Hepatocyte (in vitro differentiated cells): ENCODE measurements at regions not wholly inside any gene's neighbourhood (a gene's known extent, or its start where the extent isn't known, plus 50 kb on each side); places are given as distances from the start of the nearest gene placed in this dataset.

Experiments
- DNase-seq: peaks from one replicate; pipeline ENCODE4 v3.0.0-alpha.2; 2016; ENCODE audit warnings: low spot score
- H2AFZ ChIP-seq: fragments of 200-600 bp; sonication (generic); 2 replicates; pipeline ENCODE4 v1.6.0; 2016; ENCODE audit warnings: antibody characterized with exemption, mild to moderate bottlenecking
- H3K27ac ChIP-seq: fragments of 200-600 bp; sonication (generic); 2 replicates; pipeline ENCODE4 v1.5.1; 2016; ENCODE audit warnings: mild to moderate bottlenecking
- H3K27me3 ChIP-seq: fragments of 200-600 bp; sonication (generic); 2 replicates; pipeline ENCODE4 v1.6.1; 2016
- H3K36me3 ChIP-seq: fragments of 200-600 bp; sonication (generic); replicated peaks from 2 replicates; pipeline ENCODE4 v1.5.1; 2016; ENCODE audit warnings: low read depth; ENCODE audit not compliant: insufficient read depth
- H3K4me1 ChIP-seq: fragments of 200-600 bp; sonication (generic); 2 replicates; pipeline ENCODE4 v1.5.1; 2016; ENCODE audit warnings: mild to moderate bottlenecking, moderate library complexity; ENCODE audit not compliant: insufficient read depth
- H3K4me2 ChIP-seq: fragments of 200-600 bp; sonication (generic); 2 replicates; pipeline ENCODE4 v1.6.0; 2016
- H3K4me3 ChIP-seq: fragments of 200-600 bp; sonication (generic); 2 replicates; pipeline ENCODE4 v1.5.1; 2016; ENCODE audit warnings: mild to moderate bottlenecking
- H3K79me2 ChIP-seq: fragments of 200-600 bp; sonication (generic); 2 replicates; pipeline ENCODE4 v1.6.0; 2017; ENCODE audit warnings: mild to moderate bottlenecking
- H3K9me2 ChIP-seq: fragments of 200-600 bp; sonication (generic); replicated peaks from 2 replicates; pipeline ENCODE4 v1.6.0; 2017; ENCODE audit warnings: mild to moderate bottlenecking; ENCODE audit not compliant: insufficient read depth
- H3K9me3 ChIP-seq: fragments of 200-600 bp; sonication (generic); 2 replicates; pipeline ENCODE4 v1.5.1; 2016; ENCODE audit warnings: low read depth, mild to moderate bottlenecking
- H4K20me1 ChIP-seq: fragments of 200-600 bp; sonication (generic); 2 replicates; pipeline ENCODE4 v1.6.0; 2016; ENCODE audit warnings: mild to moderate bottlenecking; ENCODE audit not compliant: insufficient read depth, poor library complexity, severe bottlenecking
- CTCF ChIP-seq: fragments of 200-600 bp; sonication (generic); IDR thresholded peaks from 2 replicates; pipeline ENCODE4 v1.5.1; 2016; ENCODE audit warnings: antibody characterized with exemption, mild to moderate bottlenecking; ENCODE audit not compliant: poor library complexity
- EZH2 ChIP-seq: fragments of 200-600 bp; sonication (generic); IDR thresholded peaks from 2 replicates; pipeline ENCODE4 v1.6.1; 2016; ENCODE audit warnings: antibody characterized with exemption, mild to moderate bottlenecking, borderline replicate concordance
- EZH2phosphoT487 ChIP-seq: fragments of 200-600 bp; sonication (generic); IDR thresholded peaks from one replicate; pipeline ENCODE4 v1.6.1; 2018; ENCODE audit warnings: antibody characterized with exemption, mild to moderate bottlenecking, low read depth, moderate library complexity; ENCODE audit not compliant: unreplicated experiment, severe bottlenecking
- WGBS: methylation state at CpG from one replicate; pipeline ENCODE4 v1.1.6; 2016; ENCODE audit warnings: low lambda C conversion rate; ENCODE audit errors: missing lambda C conversion rate; 5-methylcytosine and 5-hydroxymethylcytosine counted together

GRCh38 chr12:82187011-82187410, 171.2 kb downstream of the CCDC59 start:
- H3K4me2 ChIP-seq: no peak overlapping the region
- H3K4me1 ChIP-seq: no peaks in the 10 kb centered on the region
- no peaks in the 10 kb centered on the region for H4K20me1 ChIP-seq
- no peak overlapping the region for H3K27ac ChIP-seq
- H2AFZ ChIP-seq: no peak overlapping the region
- no peaks in the 10 kb centered on the region for H3K27me3 ChIP-seq
- no peaks in the 10 kb centered on the region for H3K9me2 ChIP-seq
- no peaks in the 10 kb centered on the region for H3K9me3 ChIP-seq
- H3K36me3 ChIP-seq: no peaks in the 10 kb centered on the region
- H3K79me2 ChIP-seq: no peaks in the 10 kb centered on the region
- H3K4me3 ChIP-seq: no peak overlapping the region
- no peak for DNase-seq
- TF ChIP-seq EZH2 (no peak), EZH2phosphoT487 (no peak), CTCF (no peak)

- no peaks in the 10 kb centered on the region for H3K36me3 ChIP-seq
- no peak for TF ChIP-seq CTCF
- TF ChIP-seq EZH2: no peak
- no peak for TF ChIP-seq EZH2phosphoT487
- no peak overlapping the region for H3K4me2 ChIP-seq
- H3K27me3 ChIP-seq: no peaks in the 10 kb centered on the region
- H3K79me2 ChIP-seq: no peaks in the 10 kb centered on the region
- no peak overlapping the region for H3K27ac ChIP-seq
- H3K4me3 ChIP-seq: no peak overlapping the region
- DNase-seq: no peak
- no peaks in the 10 kb centered on the region for H3K4me1 ChIP-seq
- H2AFZ ChIP-seq: no peak overlapping the region
- no peaks in the 10 kb centered on the region for H3K9me3 ChIP-seq
- 85% methylated on average over 6 of the region's 6 CpGs for WGBS
- no peaks in the 10 kb centered on the region for H4K20me1 ChIP-seq
- no peaks in the 10 kb centered on the region for H3K9me2 ChIP-seq
Measured at GRCh38 chr12:82186282-82186681, 171.9 kb downstream of the CCDC59 start.

GRCh38 chr12:82184844-82185243, 173.3 kb downstream of the CCDC59 start:
- Histone ChIP-seq H3K79me2 (no peaks in the 10 kb centered on the region), H3K36me3 (no peaks in the 10 kb centered on the region), H3K4me3 (no peak overlapping the region), H4K20me1 (no peaks in the 10 kb centered on the region), H3K27ac (no peak overlapping the region), H3K4me2 (no peak overlapping the region), H3K4me1 (no peaks in the 10 kb centered on the region), H2AFZ (no peak overlapping the region), H3K27me3 (no peaks in the 10 kb centered on the region), H3K9me2 (no peaks in the 10 kb centered on the region), H3K9me3 (no peaks in the 10 kb centered on the region)
- DNase-seq: no peak
- WGBS: 88% methylated on average over 1 of the region's 1 CpG
- no peak for TF ChIP-seq EZH2phosphoT487
- no peak for TF ChIP-seq EZH2
- TF ChIP-seq CTCF: no peak

- no peaks in the 10 kb centered on the region for H3K79me2 ChIP-seq
- no peak overlapping the region for H3K4me2 ChIP-seq
- TF ChIP-seq EZH2: no peak
- no peak for TF ChIP-seq CTCF
- TF ChIP-seq EZH2phosphoT487: no peak
- no peaks in the 10 kb centered on the region for H3K27me3 ChIP-seq
- no peaks in the 10 kb centered on the region for H3K9me3 ChIP-seq
- H3K27ac ChIP-seq: no peak overlapping the region
- H3K9me2 ChIP-seq: no peaks in the 10 kb centered on the region
- DNase-seq: no peak
- WGBS: 84% methylated on average over 4 of the region's 4 CpGs
- no peak overlapping the region for H2AFZ ChIP-seq
- no peaks in the 10 kb centered on the region for H4K20me1 ChIP-seq
- H3K36me3 ChIP-seq: no peaks in the 10 kb centered on the region
- no peak overlapping the region for H3K4me3 ChIP-seq
- no peaks in the 10 kb centered on the region for H3K4me1 ChIP-seq
Measured at GRCh38 chr12:82182601-82183190, 175.5 kb downstream of the CCDC59 start.
